ENCODE measurements at regions not wholly inside any gene's neighbourhood (a gene's known extent, or its start where the extent isn't known, plus 50 kb on each side); places are given as distances from the start of the nearest gene placed in this dataset.

- TF ChIP-seq CTCF (IDR thresholded peaks at IDR 0.05; ENCODE audit: low read length): no peak
- TF ChIP-seq EZH2phosphoT487 (IDR thresholded peaks at IDR 0.05; ENCODE audit: low read length): no peak
- no peak for TF ChIP-seq EZH2 (optimal IDR thresholded peaks at IDR 0.05; ENCODE audit: low read depth, low read length)
These were observed 440.4 kb downstream of the EPM2A start for GRCh38 chr6:145294942-145295341.
